ENCODE measurements at regions not wholly inside any gene's neighbourhood (a gene's known extent, or its start where the extent isn't known, plus 50 kb on each side); places are given as distances from the start of the nearest gene placed in this dataset.

GRCh38 chr21:32127081-32127480 is 151.8 kb downstream of the MIS18A start:
- 88 to 95% methylated on average over 3 of the region's 3 CpGs for WGBS, 2 experiments
- no peaks in the 10 kb centered on the region for H3K27me3 ChIP-seq (ENCODE audit: control insufficient read depth, insufficient read depth, low read length, poor library complexity, severe bottlenecking)
- no peaks in the 10 kb centered on the region for H3K36me3 ChIP-seq (ENCODE audit: control insufficient read depth, insufficient read depth, low read length)
- peaks cover 2% of the 10 kb centered on the region for H3K9me3 ChIP-seq (ENCODE audit: control insufficient read depth, low read length)
- no peak overlapping the region for H3K4me3 ChIP-seq (ENCODE audit: insufficient read depth, low read depth, low read length)
- no peak overlapping the region for H3K27ac ChIP-seq (ENCODE audit: insufficient read depth, low read depth, low read length, poor library complexity, severe bottlenecking)
- no peaks in the 10 kb centered on the region for H3K4me1 ChIP-seq (ENCODE audit: control insufficient read depth, insufficient read depth, low read length)

DNA sequence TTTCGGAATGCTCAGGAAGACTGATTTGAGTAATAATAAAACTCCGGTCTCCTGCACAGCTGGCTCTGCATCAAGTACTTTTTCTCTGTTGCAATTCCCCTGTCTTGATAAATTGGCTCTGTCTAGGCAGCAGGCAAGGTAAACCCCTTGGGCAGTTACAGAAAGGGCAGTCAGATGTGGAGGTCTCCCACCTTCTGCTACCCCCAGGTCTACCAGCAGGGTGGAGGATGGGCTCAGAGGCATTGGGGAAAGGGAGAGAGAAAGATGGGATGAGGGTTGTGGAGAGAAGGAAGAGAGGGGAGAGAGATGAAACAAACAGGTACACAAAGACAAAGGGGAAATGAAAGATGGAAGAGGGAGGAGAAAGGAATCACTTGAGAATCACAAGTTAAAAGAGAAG is 156.8 kb downstream of the MIS18A start:
- no peaks in the 10 kb centered on the region for H3K36me3 ChIP-seq (ENCODE audit: control insufficient read depth, insufficient read depth, low read length)
- H3K27me3 ChIP-seq (ENCODE audit: control insufficient read depth, insufficient read depth, low read length, poor library complexity, severe bottlenecking): no peaks in the 10 kb centered on the region
- WGBS, 2 experiments: 97 to 98% methylated on average over 2 of the region's 2 CpGs
- no peak overlapping the region for H3K27ac ChIP-seq (ENCODE audit: insufficient read depth, low read depth, low read length, poor library complexity, severe bottlenecking)
- no peak overlapping the region for H3K4me3 ChIP-seq (ENCODE audit: insufficient read depth, low read depth, low read length)
- H3K9me3 ChIP-seq (ENCODE audit: control insufficient read depth, low read length): peaks cover 2% of the 10 kb centered on the region
- H3K4me1 ChIP-seq (ENCODE audit: control insufficient read depth, insufficient read depth, low read length): no peaks in the 10 kb centered on the region

DNA sequence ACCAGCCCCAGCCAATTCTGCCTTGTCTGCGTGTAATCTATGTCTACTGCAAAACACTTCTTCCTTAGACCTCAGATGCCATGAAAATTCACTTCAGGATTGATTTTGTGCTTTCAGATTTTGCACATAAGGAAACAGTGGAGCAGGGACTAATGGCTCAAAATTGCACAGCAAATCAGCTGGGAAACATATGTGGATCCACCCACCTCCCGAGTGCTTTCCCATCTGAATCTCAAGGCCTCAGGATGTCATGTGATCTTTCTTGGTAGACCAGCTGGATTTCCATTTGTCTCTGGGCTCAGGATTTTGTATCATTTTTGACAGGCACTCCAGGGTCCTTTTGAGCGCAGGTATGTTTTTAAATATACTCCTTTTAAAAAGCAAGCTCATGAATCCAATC is 158.6 kb downstream of the MIS18A start:
- Histone ChIP-seq H3K27me3 (ENCODE audit: control insufficient read depth, insufficient read depth, low read length, poor library complexity, severe bottlenecking) (no peaks in the 10 kb centered on the region), H3K27ac (ENCODE audit: insufficient read depth, low read depth, low read length, poor library complexity, severe bottlenecking) (no peak overlapping the region), H3K4me3 (ENCODE audit: insufficient read depth, low read depth, low read length) (no peak overlapping the region), H3K36me3 (ENCODE audit: control insufficient read depth, insufficient read depth, low read length) (no peaks in the 10 kb centered on the region), H3K4me1 (ENCODE audit: control insufficient read depth, insufficient read depth, low read length) (no peaks in the 10 kb centered on the region), H3K9me3 (ENCODE audit: control insufficient read depth, low read length) (peaks cover 2% of the 10 kb centered on the region)
- WGBS, 2 experiments: 94 to 95% methylated on average over 3 of the region's 3 CpGs

DNA sequence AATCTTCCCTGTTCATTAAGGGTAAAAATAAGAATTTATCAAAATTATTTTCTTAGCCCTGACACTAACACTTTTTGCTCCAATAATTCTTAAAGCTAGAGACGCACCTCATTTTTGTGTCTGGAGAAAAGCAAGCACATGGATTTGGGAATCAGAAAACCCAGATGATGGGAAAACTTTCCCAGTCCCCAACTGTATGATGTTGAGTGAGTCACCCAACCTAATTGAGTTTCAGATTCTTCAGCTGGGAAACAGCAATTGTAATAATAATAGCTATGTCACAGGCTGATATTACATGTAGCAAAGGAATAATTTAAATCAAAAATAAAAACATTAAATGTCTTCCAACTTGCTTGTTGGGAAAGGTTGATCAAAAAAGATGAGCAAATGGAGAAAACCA is 159.0 kb downstream of the MIS18A start:
- WGBS, 2 experiments: 90 to 96% methylated on average over 1 of the region's 1 CpG
- H3K36me3 ChIP-seq (ENCODE audit: control insufficient read depth, insufficient read depth, low read length): no peaks in the 10 kb centered on the region
- peaks cover 2% of the 10 kb centered on the region for H3K9me3 ChIP-seq (ENCODE audit: control insufficient read depth, low read length)
- H3K27ac ChIP-seq (ENCODE audit: insufficient read depth, low read depth, low read length, poor library complexity, severe bottlenecking): no peak overlapping the region
- no peak overlapping the region for H3K4me3 ChIP-seq (ENCODE audit: insufficient read depth, low read depth, low read length)
- H3K4me1 ChIP-seq (ENCODE audit: control insufficient read depth, insufficient read depth, low read length): no peaks in the 10 kb centered on the region
- H3K27me3 ChIP-seq (ENCODE audit: control insufficient read depth, insufficient read depth, low read length, poor library complexity, severe bottlenecking): no peaks in the 10 kb centered on the region

- Histone ChIP-seq H3K27me3 (ENCODE audit: control insufficient read depth, insufficient read depth, low read length, poor library complexity, severe bottlenecking) (no peaks in the 10 kb centered on the region), H3K4me1 (ENCODE audit: control insufficient read depth, insufficient read depth, low read length) (no peaks in the 10 kb centered on the region), H3K36me3 (ENCODE audit: control insufficient read depth, insufficient read depth, low read length) (no peaks in the 10 kb centered on the region), H3K9me3 (ENCODE audit: control insufficient read depth, low read length) (peaks cover 2% of the 10 kb centered on the region), H3K27ac (ENCODE audit: insufficient read depth, low read depth, low read length, poor library complexity, severe bottlenecking) (no peak overlapping the region), H3K4me3 (ENCODE audit: insufficient read depth, low read depth, low read length) (no peak overlapping the region)
- 71 to 82% methylated on average over 4 of the region's 4 CpGs for WGBS, 2 experiments
Measured at GRCh38 chr21:32119389-32119788, 159.5 kb downstream of the MIS18A start.

- Histone ChIP-seq H3K4me3 (ENCODE audit: insufficient read depth, low read depth, low read length) (no peak overlapping the region), H3K27ac (ENCODE audit: insufficient read depth, low read depth, low read length, poor library complexity, severe bottlenecking) (no peak overlapping the region), H3K9me3 (ENCODE audit: control insufficient read depth, low read length) (no peaks in the 10 kb centered on the region), H3K36me3 (ENCODE audit: control insufficient read depth, insufficient read depth, low read length) (no peaks in the 10 kb centered on the region), H3K27me3 (ENCODE audit: control insufficient read depth, insufficient read depth, low read length, poor library complexity, severe bottlenecking) (no peaks in the 10 kb centered on the region), H3K4me1 (ENCODE audit: control insufficient read depth, insufficient read depth, low read length) (no peaks in the 10 kb centered on the region)
- 83% methylated on average over 11 of the region's 11 CpGs for WGBS, 2 experiments
Measured at GRCh38 chr21:32114419-32115035, 164.3 kb downstream of the MIS18A start.

DNA sequence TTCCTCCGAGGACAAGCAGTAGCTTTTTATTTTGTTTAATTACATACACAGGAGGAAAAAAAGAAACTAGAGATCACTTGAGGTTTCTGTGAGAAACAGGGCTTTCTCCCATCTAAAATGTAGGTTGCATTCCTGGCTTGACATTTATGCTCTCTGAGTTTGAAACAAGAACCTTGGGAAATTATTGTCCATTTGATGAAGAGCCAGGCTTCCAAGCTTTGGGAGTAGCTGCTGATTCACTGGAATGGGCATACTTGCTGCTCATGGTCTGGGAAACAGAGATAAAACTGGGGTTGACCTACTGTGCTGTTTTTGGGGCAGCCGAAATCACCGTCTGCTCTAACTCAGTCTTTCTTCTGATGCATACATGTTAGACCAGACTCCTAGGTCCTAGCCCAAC is 165.4 kb downstream of the MIS18A start:
- H3K4me3 ChIP-seq (ENCODE audit: insufficient read depth, low read depth, low read length): no peak overlapping the region
- 92 to 95% methylated on average over 2 to 3 of the region's 3 CpGs for WGBS, 2 experiments
- H3K36me3 ChIP-seq (ENCODE audit: control insufficient read depth, insufficient read depth, low read length): no peaks in the 10 kb centered on the region
- no peak overlapping the region for H3K27ac ChIP-seq (ENCODE audit: insufficient read depth, low read depth, low read length, poor library complexity, severe bottlenecking)
- no peaks in the 10 kb centered on the region for H3K9me3 ChIP-seq (ENCODE audit: control insufficient read depth, low read length)
- H3K27me3 ChIP-seq (ENCODE audit: control insufficient read depth, insufficient read depth, low read length, poor library complexity, severe bottlenecking): no peaks in the 10 kb centered on the region
- H3K4me1 ChIP-seq (ENCODE audit: control insufficient read depth, insufficient read depth, low read length): no peaks in the 10 kb centered on the region

DNA sequence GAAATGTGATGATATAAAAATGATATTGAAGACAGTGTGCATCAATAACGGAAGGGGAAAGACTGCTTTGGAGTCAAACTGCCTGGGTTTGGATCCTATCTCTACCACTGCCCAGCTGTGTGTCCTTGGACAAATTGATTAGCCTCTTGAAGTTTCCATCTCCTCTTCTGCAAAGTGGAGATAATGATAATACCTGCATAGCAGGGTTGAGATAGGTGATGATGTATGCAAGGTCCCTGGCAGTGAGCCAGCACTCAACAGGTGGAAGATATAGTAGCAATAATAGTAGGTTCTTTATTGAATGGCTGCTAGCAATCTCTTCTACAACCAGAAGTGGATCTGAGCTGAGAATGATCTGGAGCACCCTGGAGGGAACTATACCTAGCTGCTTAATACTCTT is 166.7 kb downstream of the MIS18A start:
- 85 to 94% methylated on average over 1 of the region's 1 CpG for whole genome bisulfite sequencing, 2 experiments
- Histone ChIP-seq H3K36me3 (ENCODE audit: control insufficient read depth, insufficient read depth, low read length) (no peaks in the 10 kb centered on the region), H3K4me3 (ENCODE audit: insufficient read depth, low read depth, low read length) (no peak overlapping the region), H3K27me3 (ENCODE audit: control insufficient read depth, insufficient read depth, low read length, poor library complexity, severe bottlenecking) (no peaks in the 10 kb centered on the region), H3K9me3 (ENCODE audit: control insufficient read depth, low read length) (no peaks in the 10 kb centered on the region), H3K4me1 (ENCODE audit: control insufficient read depth, insufficient read depth, low read length) (no peaks in the 10 kb centered on the region), H3K27ac (ENCODE audit: insufficient read depth, low read depth, low read length, poor library complexity, severe bottlenecking) (no peak overlapping the region)

- H3K4me3 ChIP-seq (ENCODE audit: insufficient read depth, low read depth, low read length): no peak overlapping the region
- no peaks in the 10 kb centered on the region for H3K27me3 ChIP-seq (ENCODE audit: control insufficient read depth, insufficient read depth, low read length, poor library complexity, severe bottlenecking)
- H3K4me1 ChIP-seq (ENCODE audit: control insufficient read depth, insufficient read depth, low read length): no peaks in the 10 kb centered on the region
- no peaks in the 10 kb centered on the region for H3K36me3 ChIP-seq (ENCODE audit: control insufficient read depth, insufficient read depth, low read length)
- WGBS, 2 experiments: 95 to 100% methylated on average over 1 of the region's 2 CpGs
- no peak overlapping the region for H3K27ac ChIP-seq (ENCODE audit: insufficient read depth, low read depth, low read length, poor library complexity, severe bottlenecking)
- no peaks in the 10 kb centered on the region for H3K9me3 ChIP-seq (ENCODE audit: control insufficient read depth, low read length)
Measured at GRCh38 chr21:32108566-32108965, 170.3 kb downstream of the MIS18A start.

DNA sequence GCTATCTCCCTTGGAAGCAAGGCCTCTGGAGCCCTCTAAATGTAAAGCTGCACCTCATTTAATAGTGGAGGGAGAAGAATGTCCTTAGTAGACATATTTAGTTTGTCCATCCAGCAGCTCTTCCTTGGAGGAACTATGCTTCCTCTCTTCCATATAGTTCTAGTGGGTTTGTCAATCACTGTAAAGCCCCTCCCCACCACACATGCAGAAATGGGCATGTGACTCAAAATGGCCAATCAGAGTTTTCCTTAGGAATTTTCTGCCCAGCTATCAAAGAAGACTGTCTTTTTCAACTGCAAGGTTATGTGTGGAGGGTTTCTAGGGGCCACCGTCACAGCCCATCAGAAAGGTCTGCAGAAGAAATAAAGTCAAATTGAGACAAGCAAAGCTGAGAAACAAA is 175.5 kb downstream of the MIS18A start:
- no peaks in the 10 kb centered on the region for H3K9me3 ChIP-seq (ENCODE audit: control insufficient read depth, low read length)
- 91 to 100% methylated on average over 1 of the region's 1 CpG for WGBS, 2 experiments
- H3K27me3 ChIP-seq (ENCODE audit: control insufficient read depth, insufficient read depth, low read length, poor library complexity, severe bottlenecking): peaks cover 39% of the 10 kb centered on the region
- H3K27ac ChIP-seq (ENCODE audit: insufficient read depth, low read depth, low read length, poor library complexity, severe bottlenecking): no peak overlapping the region
- no peaks in the 10 kb centered on the region for H3K4me1 ChIP-seq (ENCODE audit: control insufficient read depth, insufficient read depth, low read length)
- no peaks in the 10 kb centered on the region for H3K36me3 ChIP-seq (ENCODE audit: control insufficient read depth, insufficient read depth, low read length)
- H3K4me3 ChIP-seq (ENCODE audit: insufficient read depth, low read depth, low read length): no peak overlapping the region

GRCh38 chr21:32102426-32102825 is 176.4 kb downstream of the MIS18A start:
- 84% methylated on average over 1 of the region's 1 CpG; no CpG with 5 or more reads in 1 of the 2 experiments for WGBS, 2 experiments
- Histone ChIP-seq H3K9me3 (ENCODE audit: control insufficient read depth, low read length) (no peaks in the 10 kb centered on the region), H3K4me3 (ENCODE audit: insufficient read depth, low read depth, low read length) (no peak overlapping the region), H3K36me3 (ENCODE audit: control insufficient read depth, insufficient read depth, low read length) (no peaks in the 10 kb centered on the region), H3K27me3 (ENCODE audit: control insufficient read depth, insufficient read depth, low read length, poor library complexity, severe bottlenecking) (peaks cover 49% of the 10 kb centered on the region), H3K4me1 (ENCODE audit: control insufficient read depth, insufficient read depth, low read length) (no peaks in the 10 kb centered on the region), H3K27ac (ENCODE audit: insufficient read depth, low read depth, low read length, poor library complexity, severe bottlenecking) (no peak overlapping the region)

All from ectodermal cell (in vitro differentiated cells).